ENCODE measurements at regions not wholly inside any gene's neighbourhood (a gene's known extent, or its start where the extent isn't known, plus 50 kb on each side); places are given as distances from the start of the nearest gene placed in this dataset.

- ChIA-PET CTCF (interaction anchor here (0.8 kb wide), 1 partner anchor 8 kb away, joined by 3 read pairs; no protein-coding TSS in a partner anchor), POLR2A (interaction anchor here (0.6 kb wide), 1 partner anchor 64 kb away, joined by 3 read pairs; no protein-coding TSS in a partner anchor)
- Mint-ChIP-seq H3K27me3 (ENCODE audit: insufficient read depth, unreplicated experiment) (no peaks in the 10 kb centered on the region), H3K36me3 (ENCODE audit: insufficient read depth, unreplicated experiment) (no peaks in the 10 kb centered on the region), H3K9me3 (ENCODE audit: unreplicated experiment) (no peaks in the 10 kb centered on the region), H3K4me3 (ENCODE audit: unreplicated experiment) (no peak overlapping the region), H3K4me1 (ENCODE audit: insufficient read depth, unreplicated experiment) (peaks cover 6% of the 10 kb centered on the region), H3K27ac (ENCODE audit: low read depth, unreplicated experiment) (peak overlapping the region; percentile 2)
- DNase-seq (ENCODE audit: unreplicated experiment): peak; percentile 21
- intact Hi-C loops (cut with micrococcal nuclease): no loop called here
- no TSS peak for BruUV-seq (replicated peaks)
- no peak for TF ChIP-seq CTCF (IDR thresholded peaks at IDR 0.05; ENCODE audit: unreplicated experiment)
These were observed 790.8 kb upstream of the NUDT12 start for GRCh38 chr5:104353371-104353770.

GRCh38 chr5:104352954-104353353 lies 790.4 kb upstream of the NUDT12 start:
- Mint-ChIP-seq H3K4me1 (ENCODE audit: insufficient read depth, unreplicated experiment) (peaks cover 6% of the 10 kb centered on the region), H3K27me3 (ENCODE audit: insufficient read depth, unreplicated experiment) (no peaks in the 10 kb centered on the region), H3K36me3 (ENCODE audit: insufficient read depth, unreplicated experiment) (no peaks in the 10 kb centered on the region), H3K4me3 (ENCODE audit: unreplicated experiment) (no peak overlapping the region), H3K27ac (ENCODE audit: low read depth, unreplicated experiment) (peak overlapping the region; percentile 2), H3K9me3 (ENCODE audit: unreplicated experiment) (no peaks in the 10 kb centered on the region)
- no TSS peak for BruUV-seq (replicated peaks)
- ChIA-PET CTCF (no interaction called here), POLR2A (no interaction called here)
- DNase-seq (ENCODE audit: unreplicated experiment): no peak
- intact Hi-C loops (cut with micrococcal nuclease): no loop called here
- no peak for TF ChIP-seq CTCF (IDR thresholded peaks at IDR 0.05; ENCODE audit: unreplicated experiment)

- no TSS peak for BruUV-seq (replicated peaks)
- CTCF ChIA-PET: interaction anchor here (0.6 to 1.5 kb wide), 7 partner anchors 10 to 1891 kb away, joined by 3 to 6 read pairs (median 4); no protein-coding TSS in a partner anchor
- no peak overlapping the region for H3K27ac Mint-ChIP-seq (ENCODE audit: low read depth, unreplicated experiment)
- peaks cover 15% of the 10 kb centered on the region for H3K4me1 Mint-ChIP-seq (ENCODE audit: insufficient read depth, unreplicated experiment)
- intact Hi-C loops (cut with micrococcal nuclease): loop anchor here (5.0 to 10.0 kb wide), 3 partner anchors 65 to 1778 kb away; no protein-coding TSS in a partner anchor
- DNase-seq (ENCODE audit: unreplicated experiment): peak; percentile 57
- no peaks in the 10 kb centered on the region for H3K27me3 Mint-ChIP-seq (ENCODE audit: insufficient read depth, unreplicated experiment)
- H3K36me3 Mint-ChIP-seq (ENCODE audit: insufficient read depth, unreplicated experiment): no peaks in the 10 kb centered on the region
- TF ChIP-seq CTCF (IDR thresholded peaks at IDR 0.05; ENCODE audit: unreplicated experiment): peak; percentile 38
- no peaks in the 10 kb centered on the region for H3K9me3 Mint-ChIP-seq (ENCODE audit: unreplicated experiment)
- no peak overlapping the region for H3K4me3 Mint-ChIP-seq (ENCODE audit: unreplicated experiment)
- POLR2A ChIA-PET: interaction anchor here (0.6 kb wide), 2 partner anchors 157 to 274 kb away, joined by 3 read pairs; no protein-coding TSS in a partner anchor
These were observed 784.6 kb upstream of the NUDT12 start for GRCh38 chr5:104347119-104347708.

- BruUV-seq (replicated peaks): no TSS peak
These were observed 782.8 kb upstream of the NUDT12 start for GRCh38 chr5:104345222-104346016.

More at GRCh38 chr5:104345222-104346016, 782.8 kb upstream of the NUDT12 start:
- no peaks in the 10 kb centered on the region for H3K27me3 Mint-ChIP-seq (ENCODE audit: insufficient read depth, unreplicated experiment)
- ChIA-PET CTCF (interaction anchor here (0.7 to 2.0 kb wide), 3 partner anchors 67 to 1769 kb away, joined by 3 to 5 read pairs (median 4); no protein-coding TSS in a partner anchor), POLR2A (no interaction called here)
- peak overlapping the region; percentile 32 for H3K4me3 Mint-ChIP-seq (ENCODE audit: unreplicated experiment)
- no peaks in the 10 kb centered on the region for H3K9me3 Mint-ChIP-seq (ENCODE audit: unreplicated experiment)
- no peak for TF ChIP-seq CTCF (IDR thresholded peaks at IDR 0.05; ENCODE audit: unreplicated experiment)
- peak; percentile 37 for DNase-seq (ENCODE audit: unreplicated experiment)
- H3K27ac Mint-ChIP-seq (ENCODE audit: low read depth, unreplicated experiment): no peak overlapping the region
- intact Hi-C loops (cut with micrococcal nuclease): loop anchor here (5.0 to 10.0 kb wide), 3 partner anchors 67 to 1779 kb away; no protein-coding TSS in a partner anchor
- peaks cover 15% of the 10 kb centered on the region for H3K4me1 Mint-ChIP-seq (ENCODE audit: insufficient read depth, unreplicated experiment)
- no peaks in the 10 kb centered on the region for H3K36me3 Mint-ChIP-seq (ENCODE audit: insufficient read depth, unreplicated experiment)

All from MCF 10A (cell line).